ENCODE measurements at regions not wholly inside any gene's neighbourhood (a gene's known extent, or its start where the extent isn't known, plus 50 kb on each side); places are given as distances from the start of the nearest gene placed in this dataset.

DNA sequence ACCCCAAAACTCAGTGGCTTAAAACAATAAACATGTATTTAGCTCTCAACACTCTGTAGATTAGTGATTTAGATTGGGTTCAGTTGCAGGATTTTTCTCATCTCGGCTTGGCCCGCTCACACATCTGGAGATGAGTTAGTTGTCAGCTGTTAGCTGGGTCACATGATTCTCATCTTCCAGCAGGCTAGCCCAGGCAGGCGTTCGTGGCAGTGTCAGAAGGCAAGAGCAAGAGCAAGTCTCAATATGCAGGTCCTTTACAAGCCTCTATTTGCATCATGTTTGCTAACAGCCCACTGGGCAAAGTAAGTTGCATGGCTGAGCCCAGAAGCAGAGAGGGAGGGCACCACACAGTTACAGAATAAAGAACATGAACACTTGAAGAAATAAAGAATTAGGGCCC lies 83.6 kb upstream of the MYLIP start:
- Histone ChIP-seq H3K4me2 (ENCODE audit: insufficient read depth, insufficient read length, low read length) (no peak overlapping the region), H3K9ac (ENCODE audit: extremely low read depth, insufficient read length, low read length) (no peak overlapping the region), H4K8ac (replicated peaks; ENCODE audit: insufficient read length, low read depth, low read length) (no peak overlapping the region), H2BK15ac (ENCODE audit: low read depth, low read length) (no peak overlapping the region), H3K27ac (ENCODE audit: insufficient read length, low read depth, low read length) (no peak overlapping the region), H3K79me1 (ENCODE audit: insufficient read depth, low read depth, low read length, poor library complexity, severe bottlenecking) (no peaks in the 10 kb centered on the region), H3K79me2 (ENCODE audit: insufficient read depth, low read length) (no peaks in the 10 kb centered on the region), H3K9me3 (ENCODE audit: control insufficient read depth, low read depth, low read length) (peaks cover 6% of the 10 kb centered on the region), H3K23ac (ENCODE audit: insufficient read length, low read depth, low read length) (no peak overlapping the region), H4K5ac (ENCODE audit: insufficient read length, low read depth, low read length) (no peak overlapping the region), H3K18ac (ENCODE audit: insufficient read length, low read depth, low read length) (no peak overlapping the region), H3K56ac (ENCODE audit: insufficient read length, low read depth, low read length) (no peak overlapping the region), H4K91ac (ENCODE audit: insufficient read length, low read depth, low read length) (no peak overlapping the region), H2BK120ac (ENCODE audit: low read depth, low read length, poor library complexity, severe bottlenecking) (no peak overlapping the region), H4K20me1 (ENCODE audit: control insufficient read depth, insufficient read depth, insufficient read length) (no peaks in the 10 kb centered on the region), H3T11ph (ENCODE audit: low read length) (no peak overlapping the region), H2BK5ac (ENCODE audit: insufficient read length, low read length) (no peak overlapping the region), H2AFZ (ENCODE audit: low read length) (no peak overlapping the region), H3K27me3 (ENCODE audit: insufficient read depth, low read length) (no peaks in the 10 kb centered on the region), H2BK12ac (ENCODE audit: insufficient read length, low read depth, low read length) (no peak overlapping the region), H2AK5ac (ENCODE audit: insufficient read length, low read length) (no peak overlapping the region), H2BK20ac (ENCODE audit: low read depth, low read length, poor library complexity, severe bottlenecking) (no peak overlapping the region), H3K4me1 (ENCODE audit: insufficient read depth, low read length) (no peaks in the 10 kb centered on the region), H3K23me2 (ENCODE audit: insufficient read length, low read depth, low read length, poor library complexity, severe bottlenecking) (no peaks in the 10 kb centered on the region), H3K4ac (ENCODE audit: low read depth, low read length) (no peak overlapping the region), H3K14ac (ENCODE audit: insufficient read depth, low read length) (no peak overlapping the region)
- peaks cover 14 to 18% of the 10 kb centered on the region in 2 experiments for H3K9me3 Mint-ChIP-seq
- no peak overlapping the region for H3K4me3 Mint-ChIP-seq
- no CpG with 5 or more reads among the region's 4 CpGs for WGBS (ENCODE audit: extremely low coverage, insufficient read length, low lambda C conversion rate)
- no peaks in the 10 kb centered on the region for H3K27me3 Mint-ChIP-seq (ENCODE audit: low read depth)
- no peak overlapping the region for H3K27ac Mint-ChIP-seq
- peaks cover 0 to 8% of the 10 kb centered on the region in 2 experiments; a peak in 1 of 4 replicates for H3K4me1 Mint-ChIP-seq
- TF ChIP-seq, protein P1, sequence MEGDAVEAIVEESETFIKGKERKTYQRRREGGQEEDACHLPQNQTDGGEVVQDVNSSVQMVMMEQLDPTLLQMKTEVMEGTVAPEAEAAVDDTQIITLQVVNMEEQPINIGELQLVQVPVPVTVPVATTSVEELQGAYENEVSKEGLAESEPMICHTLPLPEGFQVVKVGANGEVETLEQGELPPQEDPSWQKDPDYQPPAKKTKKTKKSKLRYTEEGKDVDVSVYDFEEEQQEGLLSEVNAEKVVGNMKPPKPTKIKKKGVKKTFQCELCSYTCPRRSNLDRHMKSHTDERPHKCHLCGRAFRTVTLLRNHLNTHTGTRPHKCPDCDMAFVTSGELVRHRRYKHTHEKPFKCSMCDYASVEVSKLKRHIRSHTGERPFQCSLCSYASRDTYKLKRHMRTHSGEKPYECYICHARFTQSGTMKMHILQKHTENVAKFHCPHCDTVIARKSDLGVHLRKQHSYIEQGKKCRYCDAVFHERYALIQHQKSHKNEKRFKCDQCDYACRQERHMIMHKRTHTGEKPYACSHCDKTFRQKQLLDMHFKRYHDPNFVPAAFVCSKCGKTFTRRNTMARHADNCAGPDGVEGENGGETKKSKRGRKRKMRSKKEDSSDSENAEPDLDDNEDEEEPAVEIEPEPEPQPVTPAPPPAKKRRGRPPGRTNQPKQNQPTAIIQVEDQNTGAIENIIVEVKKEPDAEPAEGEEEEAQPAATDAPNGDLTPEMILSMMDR (conservative IDR thresholded peaks at IDR 0.05) = no peak
- H3K36me3 Mint-ChIP-seq (ENCODE audit: insufficient read depth in 1 of 3, low read depth in 3 of 3) = peaks cover 7 to 22% (median 11%) of the 10 kb centered on the region in 3 experiments
- no peak for DNase-seq
